Loucy (cell line): ENCODE measurements at regions not wholly inside any gene's neighbourhood (a gene's known extent, or its start where the extent isn't known, plus 50 kb on each side); places are given as distances from the start of the nearest gene placed in this dataset.

Experiments used
- H2AFZ ChIP-seq: fragments of 200-600 bp; sonication (generic); 2 replicates; pipeline ENCODE4 v1.6.0; 2016; ENCODE audit warnings: antibody characterized with exemption, mild to moderate bottlenecking, low read length, moderate library complexity
- H3F3A ChIP-seq: fragments of 200-600 bp; 2 replicates; pipeline ENCODE4 v1.6.0; 2016; ENCODE audit warnings: antibody characterized with exemption, low read depth, mild to moderate bottlenecking
- H3K27me3 ChIP-seq: fragments of 200-600 bp; sonication (generic); 2 replicates; pipeline ENCODE4 v1.6.1; 2014; ENCODE audit warnings: low read length, mild to moderate bottlenecking; ENCODE audit not compliant: insufficient read depth, poor library complexity, severe bottlenecking
- H3K36me3 ChIP-seq: fragments of 200-600 bp; sonication (generic); 2 replicates; pipeline ENCODE4 v1.6.1; 2016; ENCODE audit warnings: low read length; ENCODE audit not compliant: insufficient read depth
- H3K4me1 ChIP-seq: fragments of 200-600 bp; sonication (generic); 2 replicates; pipeline ENCODE4 v1.5.1; 2014; ENCODE audit warnings: low read length, mild to moderate bottlenecking; ENCODE audit not compliant: insufficient read depth, poor library complexity, severe bottlenecking
- H3K4me2 ChIP-seq: fragments of 200-600 bp; sonication (generic); 2 replicates; pipeline ENCODE4 v1.6.0; 2014; ENCODE audit warnings: antibody characterized with exemption, low read length, low read depth, mild to moderate bottlenecking; ENCODE audit not compliant: poor library complexity, severe bottlenecking
- H3K4me3 ChIP-seq: fragments of 200-600 bp; sonication (generic); 2 replicates; pipeline ENCODE4 v1.5.1; 2014; ENCODE audit warnings: low read length, mild to moderate bottlenecking, mixed read lengths; ENCODE audit not compliant: poor library complexity, severe bottlenecking
- H3K79me2 ChIP-seq: fragments of 200-600 bp; sonication (generic); 2 replicates; pipeline ENCODE4 v1.6.1; 2014; ENCODE audit warnings: low read length; ENCODE audit not compliant: insufficient read depth
- H3K9ac ChIP-seq: fragments of 200-600 bp; sonication (generic); 2 replicates; pipeline ENCODE4 v1.6.0; 2014; ENCODE audit warnings: mild to moderate bottlenecking, low read depth, low read length, moderate library complexity; ENCODE audit not compliant: poor library complexity, severe bottlenecking
- H3K9me2 ChIP-seq: fragments of 200-600 bp; sonication (generic); replicated peaks from 2 replicates; pipeline ENCODE4 v1.6.1; 2016; ENCODE audit warnings: low read depth, low read length, mixed read lengths
- H3K9me3 ChIP-seq: fragments of 200-600 bp; sonication (generic); 2 replicates; pipeline ENCODE4 v1.6.1; 2014; ENCODE audit warnings: mild to moderate bottlenecking, antibody characterized with exemption, low read length, low read depth; ENCODE audit not compliant: insufficient read depth
- H4K20me1 ChIP-seq: fragments of 200-600 bp; sonication (generic); 2 replicates; pipeline ENCODE4 v1.6.0; 2014; ENCODE audit warnings: antibody characterized with exemption, low read length, mild to moderate bottlenecking; ENCODE audit not compliant: insufficient read depth, poor library complexity, severe bottlenecking
- CTCF ChIP-seq: fragments of 200-600 bp; sonication (generic); conservative IDR thresholded peaks from 2 replicates; pipeline ENCODE4 v1.5.1; 2014; ENCODE audit warnings: mild to moderate bottlenecking, antibody characterized with exemption, low read length
- EZH2phosphoT487 ChIP-seq: fragments of 200-600 bp; IDR thresholded peaks from 2 replicates; pipeline ENCODE4 v1.6.1; 2018; ENCODE audit warnings: antibody characterized with exemption, mild to moderate bottlenecking, moderate library complexity, borderline replicate concordance

DNA sequence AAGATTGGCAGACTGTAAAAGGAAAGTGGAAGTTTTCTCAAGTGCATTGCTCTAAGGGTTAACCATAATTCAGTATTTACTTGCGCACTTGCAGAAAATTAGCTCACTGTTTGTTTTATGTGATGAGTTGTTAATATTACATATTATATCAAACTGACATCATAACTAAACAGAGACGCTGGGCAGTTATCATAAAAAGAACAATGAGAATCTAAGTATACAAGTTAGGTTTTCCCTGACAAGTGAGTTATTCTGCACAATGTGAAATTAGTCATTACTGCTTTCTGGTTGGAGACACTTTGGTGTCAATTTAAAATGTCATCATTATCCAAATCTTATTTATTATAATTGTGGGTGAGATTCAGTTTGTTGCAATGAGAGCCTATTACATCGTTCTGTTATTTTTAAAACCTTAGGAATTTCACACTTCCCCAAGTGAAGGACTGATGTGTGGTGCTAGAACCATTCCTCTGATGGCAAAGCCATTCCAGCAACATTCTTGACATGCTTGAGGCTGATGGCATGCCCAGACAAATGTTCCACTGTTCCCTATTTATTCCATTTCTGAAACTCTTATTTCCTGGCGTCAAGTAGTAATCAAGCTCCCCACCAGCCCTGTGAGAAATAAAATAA lies 90.1 kb upstream of the FLRT2 start:
- no peak overlapping the region for H3K9ac ChIP-seq
- H2AFZ ChIP-seq, result no peak overlapping the region
- TF ChIP-seq EZH2phosphoT487, result no peak
- no peak for TF ChIP-seq CTCF
- H3K4me2 ChIP-seq, result no peak overlapping the region
- no peaks in the 10 kb centered on the region for H3K27me3 ChIP-seq
- no peaks in the 10 kb centered on the region for H3F3A ChIP-seq
- no peaks in the 10 kb centered on the region for H3K79me2 ChIP-seq
- no peak overlapping the region for H3K4me3 ChIP-seq
- H3K9me3 ChIP-seq, result no peaks in the 10 kb centered on the region
- no peaks in the 10 kb centered on the region for H3K9me2 ChIP-seq
- no peaks in the 10 kb centered on the region for H4K20me1 ChIP-seq
- peaks cover 7% of the 10 kb centered on the region for H3K4me1 ChIP-seq
- H3K36me3 ChIP-seq, result no peaks in the 10 kb centered on the region

DNA sequence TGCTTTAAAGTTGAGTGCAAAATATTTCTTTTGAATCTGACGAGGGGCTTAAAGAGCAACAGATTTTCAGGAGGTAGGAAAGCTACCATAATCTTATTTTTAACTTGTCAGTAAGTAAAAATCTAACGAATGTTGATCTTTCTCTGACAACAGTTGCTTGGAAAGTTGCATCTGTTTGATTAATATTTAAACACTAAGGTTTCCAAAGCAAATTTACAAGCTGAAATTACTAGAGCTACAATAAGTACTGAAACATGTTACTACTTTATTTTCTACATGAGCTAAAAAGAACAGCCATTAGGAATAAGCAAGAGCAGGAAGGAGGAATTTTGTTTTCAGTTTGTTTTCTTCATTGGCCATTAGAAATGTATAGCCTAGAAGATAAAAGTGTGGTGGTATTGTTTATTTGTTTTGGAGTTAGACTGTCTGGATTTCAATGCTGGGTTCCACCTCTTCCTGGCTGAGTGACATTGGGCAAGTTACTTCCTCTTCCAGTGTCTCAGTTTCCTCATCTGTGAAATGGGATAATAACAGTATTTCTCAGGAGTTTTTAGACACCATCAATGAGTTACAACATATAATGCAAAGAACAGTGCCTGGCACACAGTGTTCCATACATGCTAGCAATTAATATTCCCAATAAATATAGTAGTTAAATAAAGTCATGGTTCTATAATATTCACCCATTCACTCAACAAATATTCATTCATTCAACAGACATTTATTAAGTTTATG lies 87.9 kb upstream of the FLRT2 start:
- H3K9me3 ChIP-seq, result no peaks in the 10 kb centered on the region

GRCh38 chr14:85442996-85443395 lies 86.9 kb upstream of the FLRT2 start:
- no peaks in the 10 kb centered on the region for H3K9me2 ChIP-seq
- no peaks in the 10 kb centered on the region for H3K9me3 ChIP-seq
- H4K20me1 ChIP-seq, result no peaks in the 10 kb centered on the region
- H3K9ac ChIP-seq, result no peak overlapping the region
- no peak overlapping the region for H2AFZ ChIP-seq
- H3K4me2 ChIP-seq, result no peak overlapping the region
- no peaks in the 10 kb centered on the region for H3K79me2 ChIP-seq
- H3F3A ChIP-seq, result no peaks in the 10 kb centered on the region
- no peak overlapping the region for H3K4me3 ChIP-seq
- no peaks in the 10 kb centered on the region for H3K36me3 ChIP-seq
- no peaks in the 10 kb centered on the region for H3K27me3 ChIP-seq
- peaks cover 13% of the 10 kb centered on the region for H3K4me1 ChIP-seq
- TF ChIP-seq EZH2phosphoT487 (no peak), CTCF (no peak)

More for the DNA sequence above, 87.9 kb upstream of the FLRT2 start:
- Histone ChIP-seq H2AFZ (no peak overlapping the region), H3K79me2 (no peaks in the 10 kb centered on the region), H3K36me3 (no peaks in the 10 kb centered on the region), H3K9ac (no peak overlapping the region), H3K4me1 (peaks cover 13% of the 10 kb centered on the region), H3K4me3 (no peak overlapping the region), H3K9me2 (no peaks in the 10 kb centered on the region), H3K27me3 (no peaks in the 10 kb centered on the region), H3F3A (no peaks in the 10 kb centered on the region), H3K4me2 (no peak overlapping the region), H4K20me1 (no peaks in the 10 kb centered on the region)
- no peak for TF ChIP-seq EZH2phosphoT487
- no peak for TF ChIP-seq CTCF
